Stomach (tissue), 4 donors: ENCODE measurements at regions not wholly inside any gene's neighbourhood (a gene's known extent, or its start where the extent isn't known, plus 50 kb on each side); places are given as distances from the start of the nearest gene placed in this dataset.

Source experiments
- CTCF ChIP-seq, 7 experiments: fragments of 450-650 bp in 4 of 7; fragments of 200-600 bp in 3 of 7; sonication (generic) in 3 of 7; IDR thresholded peaks; one replicate each; pipeline ENCODE4 v1.5.1; 2016 to 2019; ENCODE audit warnings: antibody characterized with exemption in 7 of 7, control low read depth in 2 of 7, mild to moderate bottlenecking in 1 of 7
- POLR2A ChIP-seq, 4 donors: fragments of 450-650 bp; IDR thresholded peaks; one replicate each; pipeline ENCODE4 v1.6.1; 2016; ENCODE audit warnings: antibody characterized with exemption in 4 of 4, control low read depth in 2 of 4, mild to moderate bottlenecking in 1 of 4, moderate library complexity in 1 of 4
- POLR2AphosphoS5 ChIP-seq, 3 donors: sonication (generic); formaldehyde crosslinking; IDR thresholded peaks; one replicate each; pipeline ENCODE4 v1.6.1; 2016; ENCODE audit warnings: antibody characterized with exemption in 3 of 3

GRCh38 chr1:60262701-60263100, 189.1 kb upstream of the C1orf87 start:
- TF ChIP-seq POLR2A (IDR thresholded peaks at IDR 0.05) (no peak), CTCF (IDR thresholded peaks at IDR 0.05) (no peak), POLR2AphosphoS5 (IDR thresholded peaks at IDR 0.05) (no peak)
